ENCODE measurements at regions not wholly inside any gene's neighbourhood (a gene's known extent, or its start where the extent isn't known, plus 50 kb on each side); places are given as distances from the start of the nearest gene placed in this dataset.
"Not testable (repeated sequence)": the region's sequence is repeated elsewhere in the genome, so short reads cannot be mapped to it uniquely, and the experiment has no call there.

- TF ChIP-seq MYC (IDR thresholded peaks at IDR 0.05; ENCODE audit: low read depth, low read length); POLR2A (IDR thresholded peaks at IDR 0.05; ENCODE audit: extremely low read depth, insufficient read length): not testable (repeated sequence)
- TF ChIP-seq, protein P1, sequence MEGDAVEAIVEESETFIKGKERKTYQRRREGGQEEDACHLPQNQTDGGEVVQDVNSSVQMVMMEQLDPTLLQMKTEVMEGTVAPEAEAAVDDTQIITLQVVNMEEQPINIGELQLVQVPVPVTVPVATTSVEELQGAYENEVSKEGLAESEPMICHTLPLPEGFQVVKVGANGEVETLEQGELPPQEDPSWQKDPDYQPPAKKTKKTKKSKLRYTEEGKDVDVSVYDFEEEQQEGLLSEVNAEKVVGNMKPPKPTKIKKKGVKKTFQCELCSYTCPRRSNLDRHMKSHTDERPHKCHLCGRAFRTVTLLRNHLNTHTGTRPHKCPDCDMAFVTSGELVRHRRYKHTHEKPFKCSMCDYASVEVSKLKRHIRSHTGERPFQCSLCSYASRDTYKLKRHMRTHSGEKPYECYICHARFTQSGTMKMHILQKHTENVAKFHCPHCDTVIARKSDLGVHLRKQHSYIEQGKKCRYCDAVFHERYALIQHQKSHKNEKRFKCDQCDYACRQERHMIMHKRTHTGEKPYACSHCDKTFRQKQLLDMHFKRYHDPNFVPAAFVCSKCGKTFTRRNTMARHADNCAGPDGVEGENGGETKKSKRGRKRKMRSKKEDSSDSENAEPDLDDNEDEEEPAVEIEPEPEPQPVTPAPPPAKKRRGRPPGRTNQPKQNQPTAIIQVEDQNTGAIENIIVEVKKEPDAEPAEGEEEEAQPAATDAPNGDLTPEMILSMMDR (IDR thresholded peaks at IDR 0.05; ENCODE audit: low read depth, low read length) = not testable (repeated sequence)
Measured at GRCh38 chr9:97168174-97168573, 129.2 kb upstream of the CTSV start.

All from NB4 (cell line).